Left ventricle myocardium inferior (tissue), 1 donor: ENCODE measurements at regions not wholly inside any gene's neighbourhood (a gene's known extent, or its start where the extent isn't known, plus 50 kb on each side); places are given as distances from the start of the nearest gene placed in this dataset.

Experiments used
- DNase-seq: peaks from one replicate; pipeline ENCODE4 v3.0.0-alpha.2; 2020
- H3K27ac ChIP-seq: fragments of 200-600 bp; replicated peaks from 2 replicates; pipeline ENCODE4 v1.8.0; 2021
- H3K27me3 ChIP-seq: fragments of 200-600 bp; 2 replicates; pipeline ENCODE4 v1.8.0; 2021; ENCODE audit warnings: low read depth
- H3K36me3 ChIP-seq: fragments of 200-600 bp; 2 replicates; pipeline ENCODE4 v1.8.0; 2021
- H3K4me1 ChIP-seq: fragments of 200-600 bp; 2 replicates; pipeline ENCODE4 v1.8.0; 2021
- H3K4me3 ChIP-seq: fragments of 200-600 bp; 2 replicates; pipeline ENCODE4 v1.8.0; 2021; ENCODE audit warnings: mild to moderate bottlenecking, moderate library complexity
- H3K9me3 ChIP-seq: fragments of 200-600 bp; replicated peaks from 2 replicates; pipeline ENCODE4 v1.8.0; 2021
- CTCF ChIP-seq: fragments of 200-600 bp; IDR thresholded peaks from 2 replicates; pipeline ENCODE4 v1.8.0; 2021; ENCODE audit warnings: antibody characterized with exemption, mild to moderate bottlenecking, borderline replicate concordance
- intact Hi-C: fragments of 100-400 bp; cut with micrococcal nuclease; formaldehyde crosslinking; loops from one replicate; pipeline ENCODE4 v1.11.0; 2022
- donor health status: DM: no; HTN: yes; CAD: no; lungs with severe emphysema.

DNA sequence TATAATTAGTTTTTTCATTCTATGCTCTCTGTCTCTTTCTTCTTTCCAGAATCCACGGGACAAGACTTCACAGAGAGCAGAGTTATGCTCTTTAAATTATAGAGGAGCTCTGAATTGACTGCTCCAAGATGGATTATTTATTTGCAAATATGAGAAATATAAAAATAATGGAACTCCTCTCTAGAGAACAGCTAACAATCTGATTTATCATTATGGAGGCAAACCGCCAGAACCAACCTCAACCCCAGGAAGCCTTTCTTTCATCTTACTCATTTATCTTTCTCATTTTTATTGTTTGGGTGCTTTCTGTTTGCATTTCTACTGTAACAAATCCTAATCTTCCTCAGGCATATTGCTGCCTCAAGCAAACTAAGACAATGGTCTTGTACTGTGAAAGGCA is 216.5 kb downstream of the C12orf50 start:
- DNase-seq = no peak
- Histone ChIP-seq H3K9me3 (no peaks in the 10 kb centered on the region), H3K27ac (no peak overlapping the region), H3K36me3 (no peaks in the 10 kb centered on the region), H3K4me1 (no peaks in the 10 kb centered on the region), H3K27me3 (no peaks in the 10 kb centered on the region), H3K4me3 (no peak overlapping the region)
- TF ChIP-seq CTCF = no peak
- intact Hi-C loops = no loop called here

DNA sequence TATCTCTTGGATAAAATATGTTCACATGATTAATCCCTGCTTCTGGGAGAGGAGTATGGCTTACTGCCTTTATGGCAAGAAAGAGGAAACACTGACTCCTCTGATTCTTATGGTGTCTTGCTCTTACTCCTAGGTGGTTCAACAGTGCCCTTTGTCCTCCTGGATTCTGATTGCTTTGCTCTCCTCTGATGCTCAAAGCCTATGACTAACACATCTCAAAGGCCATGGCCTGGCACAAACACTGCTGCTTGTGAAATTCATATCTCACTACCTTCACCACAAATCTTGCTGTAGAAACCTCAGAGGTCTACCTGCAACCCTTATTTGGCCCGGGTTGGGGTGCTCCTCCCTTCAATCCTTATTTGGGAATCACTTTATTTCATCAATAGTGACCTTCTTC is 217.2 kb downstream of the C12orf50 start:
- Histone ChIP-seq H3K4me1 (no peaks in the 10 kb centered on the region), H3K9me3 (no peaks in the 10 kb centered on the region), H3K27me3 (no peaks in the 10 kb centered on the region), H3K4me3 (no peak overlapping the region), H3K36me3 (no peaks in the 10 kb centered on the region), H3K27ac (no peak overlapping the region)
- DNase-seq = no peak
- no peak for TF ChIP-seq CTCF
- intact Hi-C loops = no loop called here

DNA sequence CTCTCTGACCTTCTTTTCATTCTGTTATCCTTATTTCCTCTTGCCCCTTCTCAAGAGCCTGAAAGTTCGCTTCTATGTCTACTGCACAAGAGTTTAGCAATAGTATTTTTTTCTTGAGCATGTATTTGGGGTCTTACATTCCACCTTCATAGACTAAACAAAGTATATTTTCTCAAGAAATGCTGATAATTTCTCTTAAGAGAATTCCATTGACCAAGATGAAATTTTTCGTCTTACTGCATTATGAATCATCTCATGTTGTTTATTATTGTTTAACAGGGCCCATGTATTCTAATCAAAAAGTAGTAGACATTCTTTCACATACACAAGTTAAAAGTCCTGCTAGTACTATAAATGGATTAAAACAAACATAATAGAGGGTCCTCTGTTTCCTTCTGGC is 219.3 kb downstream of the C12orf50 start:
- no peaks in the 10 kb centered on the region for H3K27me3 ChIP-seq
- no peak for TF ChIP-seq CTCF
- no peak overlapping the region for H3K4me3 ChIP-seq
- no peak overlapping the region for H3K27ac ChIP-seq
- no peak for DNase-seq
- H3K9me3 ChIP-seq = no peaks in the 10 kb centered on the region
- H3K4me1 ChIP-seq = no peaks in the 10 kb centered on the region
- no peaks in the 10 kb centered on the region for H3K36me3 ChIP-seq
- intact Hi-C loops = no loop called here

DNA sequence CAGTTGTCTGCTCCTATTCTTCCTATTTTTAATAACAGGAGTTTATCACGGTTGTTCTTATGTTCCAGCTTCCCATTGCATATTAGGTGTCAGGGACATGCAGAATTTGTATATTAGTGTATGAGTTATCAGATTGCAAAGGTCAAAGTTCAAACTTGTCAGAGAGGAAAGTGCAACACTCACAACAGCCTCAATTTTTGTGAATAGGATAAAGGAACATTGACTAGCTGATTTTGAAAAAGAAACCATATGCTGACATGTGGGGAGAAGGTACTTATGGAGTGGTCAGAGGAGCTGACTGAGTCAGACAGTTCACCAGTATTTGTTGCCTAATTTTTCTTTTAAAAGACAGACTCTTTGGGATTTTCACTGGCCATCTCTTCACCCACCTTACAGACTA is 222.1 kb downstream of the C12orf50 start:
- no peak for DNase-seq
- no peaks in the 10 kb centered on the region for H3K36me3 ChIP-seq

GRCh38 chr12:87806310-87806709 is 222.9 kb downstream of the C12orf50 start:
- no peak overlapping the region for H3K4me3 ChIP-seq
- no peaks in the 10 kb centered on the region for H3K4me1 ChIP-seq
- TF ChIP-seq CTCF = no peak
- no peak overlapping the region for H3K27ac ChIP-seq
- no peak for DNase-seq
- H3K9me3 ChIP-seq = no peaks in the 10 kb centered on the region
- H3K36me3 ChIP-seq = no peaks in the 10 kb centered on the region
- no peaks in the 10 kb centered on the region for H3K27me3 ChIP-seq
- intact Hi-C loops = no loop called here

More for the DNA sequence above, 222.1 kb downstream of the C12orf50 start:
- intact Hi-C loops = no loop called here
- Histone ChIP-seq H3K9me3 (no peaks in the 10 kb centered on the region), H3K27ac (no peak overlapping the region), H3K4me3 (no peak overlapping the region), H3K27me3 (no peaks in the 10 kb centered on the region), H3K4me1 (no peaks in the 10 kb centered on the region)
- TF ChIP-seq CTCF = no peak

GRCh38 chr12:87804386-87804785 is 224.8 kb downstream of the C12orf50 start:
- Histone ChIP-seq H3K9me3 (no peaks in the 10 kb centered on the region), H3K27ac (no peak overlapping the region), H3K27me3 (no peaks in the 10 kb centered on the region), H3K36me3 (no peaks in the 10 kb centered on the region), H3K4me1 (no peaks in the 10 kb centered on the region), H3K4me3 (no peak overlapping the region)
- intact Hi-C loops = no loop called here
- no peak for TF ChIP-seq CTCF
- no peak for DNase-seq
